ENCODE measurements at regions not wholly inside any gene's neighbourhood (a gene's known extent, or its start where the extent isn't known, plus 50 kb on each side); places are given as distances from the start of the nearest gene placed in this dataset.
"Not testable (repeated sequence)": the region's sequence is repeated elsewhere in the genome, so short reads cannot be mapped to it uniquely, and the experiment has no call there.

GRCh38 chr6:14540810-14541540 lies 423.4 kb downstream of the CD83 start:
- no peak for DNase-seq

GRCh38 chr6:14542670-14543366 lies 425.2 kb downstream of the CD83 start:
- DNase-seq: peak; percentile 35

- no peak for DNase-seq
Observed at GRCh38 chr6:14543971-14544585, 426.5 kb downstream of the CD83 start.

- no peak for DNase-seq
Observed at GRCh38 chr6:14544666-14545065, 427.1 kb downstream of the CD83 start.

- DNase-seq: no peak
Observed at GRCh38 chr6:14545496-14545895, 427.9 kb downstream of the CD83 start.

GRCh38 chr6:14546036-14546435 lies 428.5 kb downstream of the CD83 start:
- no peak for DNase-seq

- no peak for DNase-seq
Observed at GRCh38 chr6:14547284-14547998, 429.9 kb downstream of the CD83 start.

GRCh38 chr6:14549304-14549770 lies 431.8 kb downstream of the CD83 start:
- DNase-seq: no peak

- DNase-seq: no peak
Observed at GRCh38 chr6:14549871-14550270, 432.3 kb downstream of the CD83 start.

GRCh38 chr6:14550410-14550809 lies 432.8 kb downstream of the CD83 start:
- no peak for DNase-seq

GRCh38 chr6:14550822-14551221 lies 433.2 kb downstream of the CD83 start:
- no peak for DNase-seq

- not testable (repeated sequence) for DNase-seq
Observed at GRCh38 chr6:14551601-14552000, 434.0 kb downstream of the CD83 start.

- no peak for DNase-seq
Observed at GRCh38 chr6:14552891-14553290, 435.3 kb downstream of the CD83 start.

GRCh38 chr6:14553515-14553914 lies 435.9 kb downstream of the CD83 start:
- no peak for DNase-seq

- DNase-seq: no peak
Observed at GRCh38 chr6:14555804-14556203, 438.2 kb downstream of the CD83 start.

GRCh38 chr6:14559746-14560536 lies 442.4 kb downstream of the CD83 start:
- DNase-seq: no peak

GRCh38 chr6:14561563-14561962 lies 444.0 kb downstream of the CD83 start:
- DNase-seq: not testable (repeated sequence)

- no peak for DNase-seq
Observed at GRCh38 chr6:14567842-14568241, 450.3 kb downstream of the CD83 start.

- DNase-seq: no peak
Observed at GRCh38 chr6:14569394-14569793, 451.8 kb downstream of the CD83 start.

GRCh38 chr6:14569874-14570273 lies 452.3 kb downstream of the CD83 start:
- not testable (repeated sequence) for DNase-seq

GRCh38 chr6:14571001-14571400 lies 453.4 kb downstream of the CD83 start:
- no peak for DNase-seq

- DNase-seq: no peak
Observed at GRCh38 chr6:14571746-14572145, 454.2 kb downstream of the CD83 start.

Measured in amniotic stem cell (primary cell).